ENCODE measurements at regions not wholly inside any gene's neighbourhood (a gene's known extent, or its start where the extent isn't known, plus 50 kb on each side); places are given as distances from the start of the nearest gene placed in this dataset.

GRCh38 chr15:75148280-75148679, 53.4 kb upstream of the C15orf39 start:
- peaks cover 15% of the 10 kb centered on the region; the same call in 2 of the 3 replicates for H3K36me3 Mint-ChIP-seq (ENCODE audit: low read depth)
- H3K4me1 Mint-ChIP-seq: no peaks in the 10 kb centered on the region
- H3K27ac Mint-ChIP-seq: no peak overlapping the region
- Histone ChIP-seq H3K9me2 (ENCODE audit: insufficient read depth) (no peaks in the 10 kb centered on the region), H3K27me3 (ENCODE audit: insufficient read depth) (no peaks in the 10 kb centered on the region), H3K36me3 (ENCODE audit: insufficient read depth) (no peaks in the 10 kb centered on the region; the same call in 1 of the 2 replicates), H3K4me3 (no peak overlapping the region), H3K79me2 (replicated peaks; ENCODE audit: insufficient read depth) (no peaks in the 10 kb centered on the region), H3K4me1 (ENCODE audit: insufficient read depth) (no peaks in the 10 kb centered on the region), H2AFZ (no peak overlapping the region), H4K20me1 (replicated peaks; ENCODE audit: insufficient read depth) (no peaks in the 10 kb centered on the region), H3K4me2 (no peak overlapping the region), H3F3A (replicated peaks; ENCODE audit: low read depth) (no peaks in the 10 kb centered on the region), H3K27ac (ENCODE audit: low read depth) (no peak overlapping the region)
- peaks cover 64% of the 10 kb centered on the region for H3K9me3 Mint-ChIP-seq
- no peak overlapping the region for H3K4me3 Mint-ChIP-seq
- ATAC-seq (no peak), DNase-seq (ENCODE audit: low spot score) (no peak)
- peaks cover 3% of the 10 kb centered on the region for H3K27me3 Mint-ChIP-seq (ENCODE audit: insufficient read depth, low read depth, poor library complexity)
- TF ChIP-seq ZNF331 (CRISPR knock-in tag; IDR thresholded peaks at IDR 0.05; ENCODE audit: low read depth): no peak
- no peak for TF ChIP-seq JUNB (IDR thresholded peaks at IDR 0.05; ENCODE audit: unreplicated experiment)
- no peak for TF ChIP-seq EZH2 (IDR thresholded peaks at IDR 0.05; ENCODE audit: low read depth, unreplicated experiment)
- no peak for TF ChIP-seq ZNF114 (CRISPR knock-in tag; IDR thresholded peaks at IDR 0.05)
- TF ChIP-seq REST (IDR thresholded peaks at IDR 0.05; ENCODE audit: unreplicated experiment): no peak
- TF ChIP-seq, protein P1, sequence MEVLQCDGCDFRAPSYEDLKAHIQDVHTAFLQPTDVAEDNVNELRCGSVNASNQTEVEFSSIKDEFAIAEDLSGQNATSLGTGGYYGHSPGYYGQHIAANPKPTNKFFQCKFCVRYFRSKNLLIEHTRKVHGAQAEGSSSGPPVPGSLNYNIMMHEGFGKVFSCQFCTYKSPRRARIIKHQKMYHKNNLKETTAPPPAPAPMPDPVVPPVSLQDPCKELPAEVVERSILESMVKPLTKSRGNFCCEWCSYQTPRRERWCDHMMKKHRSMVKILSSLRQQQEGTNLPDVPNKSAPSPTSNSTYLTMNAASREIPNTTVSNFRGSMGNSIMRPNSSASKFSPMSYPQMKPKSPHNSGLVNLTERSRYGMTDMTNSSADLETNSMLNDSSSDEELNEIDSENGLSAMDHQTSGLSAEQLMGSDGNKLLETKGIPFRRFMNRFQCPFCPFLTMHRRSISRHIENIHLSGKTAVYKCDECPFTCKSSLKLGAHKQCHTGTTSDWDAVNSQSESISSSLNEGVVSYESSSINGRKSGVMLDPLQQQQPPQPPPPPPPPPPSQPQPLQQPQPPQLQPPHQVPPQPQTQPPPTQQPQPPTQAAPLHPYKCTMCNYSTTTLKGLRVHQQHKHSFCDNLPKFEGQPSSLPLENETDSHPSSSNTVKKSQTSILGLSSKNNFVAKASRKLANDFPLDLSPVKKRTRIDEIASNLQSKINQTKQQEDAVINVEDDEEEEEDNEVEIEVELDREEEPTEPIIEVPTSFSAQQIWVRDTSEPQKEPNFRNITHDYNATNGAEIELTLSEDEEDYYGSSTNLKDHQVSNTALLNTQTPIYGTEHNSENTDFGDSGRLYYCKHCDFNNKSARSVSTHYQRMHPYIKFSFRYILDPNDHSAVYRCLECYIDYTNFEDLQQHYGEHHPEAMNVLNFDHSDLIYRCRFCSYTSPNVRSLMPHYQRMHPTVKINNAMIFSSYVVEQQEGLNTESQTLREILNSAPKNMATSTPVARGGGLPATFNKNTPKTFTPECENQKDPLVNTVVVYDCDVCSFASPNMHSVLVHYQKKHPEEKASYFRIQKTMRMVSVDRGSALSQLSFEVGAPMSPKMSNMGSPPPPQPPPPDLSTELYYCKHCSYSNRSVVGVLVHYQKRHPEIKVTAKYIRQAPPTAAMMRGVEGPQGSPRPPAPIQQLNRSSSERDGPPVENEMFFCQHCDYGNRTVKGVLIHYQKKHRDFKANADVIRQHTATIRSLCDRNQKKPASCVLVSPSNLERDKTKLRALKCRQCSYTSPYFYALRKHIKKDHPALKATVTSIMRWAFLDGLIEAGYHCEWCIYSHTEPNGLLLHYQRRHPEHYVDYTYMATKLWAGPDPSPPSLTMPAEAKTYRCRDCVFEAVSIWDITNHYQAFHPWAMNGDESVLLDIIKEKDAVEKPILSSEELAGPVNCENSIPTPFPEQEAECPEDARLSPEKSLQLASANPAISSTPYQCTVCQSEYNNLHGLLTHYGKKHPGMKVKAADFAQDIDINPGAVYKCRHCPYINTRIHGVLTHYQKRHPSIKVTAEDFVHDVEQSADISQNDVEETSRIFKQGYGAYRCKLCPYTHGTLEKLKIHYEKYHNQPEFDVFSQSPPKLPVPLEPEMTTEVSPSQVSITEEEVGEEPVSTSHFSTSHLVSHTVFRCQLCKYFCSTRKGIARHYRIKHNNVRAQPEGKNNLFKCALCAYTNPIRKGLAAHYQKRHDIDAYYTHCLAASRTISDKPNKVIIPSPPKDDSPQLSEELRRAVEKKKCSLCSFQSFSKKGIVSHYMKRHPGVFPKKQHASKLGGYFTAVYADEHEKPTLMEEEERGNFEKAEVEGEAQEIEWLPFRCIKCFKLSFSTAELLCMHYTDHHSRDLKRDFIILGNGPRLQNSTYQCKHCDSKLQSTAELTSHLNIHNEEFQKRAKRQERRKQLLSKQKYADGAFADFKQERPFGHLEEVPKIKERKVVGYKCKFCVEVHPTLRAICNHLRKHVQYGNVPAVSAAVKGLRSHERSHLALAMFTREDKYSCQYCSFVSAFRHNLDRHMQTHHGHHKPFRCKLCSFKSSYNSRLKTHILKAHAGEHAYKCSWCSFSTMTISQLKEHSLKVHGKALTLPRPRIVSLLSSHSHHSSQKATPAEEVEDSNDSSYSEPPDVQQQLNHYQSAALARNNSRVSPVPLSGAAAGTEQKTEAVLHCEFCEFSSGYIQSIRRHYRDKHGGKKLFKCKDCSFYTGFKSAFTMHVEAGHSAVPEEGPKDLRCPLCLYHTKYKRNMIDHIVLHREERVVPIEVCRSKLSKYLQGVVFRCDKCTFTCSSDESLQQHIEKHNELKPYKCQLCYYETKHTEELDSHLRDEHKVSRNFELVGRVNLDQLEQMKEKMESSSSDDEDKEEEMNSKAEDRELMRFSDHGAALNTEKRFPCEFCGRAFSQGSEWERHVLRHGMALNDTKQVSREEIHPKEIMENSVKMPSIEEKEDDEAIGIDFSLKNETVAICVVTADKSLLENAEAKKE (CRISPR knock-in tag; IDR thresholded peaks at IDR 0.05): no peak
- no peak for TF ChIP-seq CREB1 (CRISPR knock-in tag; IDR thresholded peaks at IDR 0.05; ENCODE audit: low read depth)
- TF ChIP-seq POLR2AphosphoS5 (IDR thresholded peaks at IDR 0.05; ENCODE audit: low read depth): no peak
- no peak for TF ChIP-seq NANOG (IDR thresholded peaks at IDR 0.05; ENCODE audit: borderline replicate concordance)
- TF ChIP-seq STAT1 (IDR thresholded peaks at IDR 0.05; ENCODE audit: unreplicated experiment): no peak
- TF ChIP-seq, protein P2, sequence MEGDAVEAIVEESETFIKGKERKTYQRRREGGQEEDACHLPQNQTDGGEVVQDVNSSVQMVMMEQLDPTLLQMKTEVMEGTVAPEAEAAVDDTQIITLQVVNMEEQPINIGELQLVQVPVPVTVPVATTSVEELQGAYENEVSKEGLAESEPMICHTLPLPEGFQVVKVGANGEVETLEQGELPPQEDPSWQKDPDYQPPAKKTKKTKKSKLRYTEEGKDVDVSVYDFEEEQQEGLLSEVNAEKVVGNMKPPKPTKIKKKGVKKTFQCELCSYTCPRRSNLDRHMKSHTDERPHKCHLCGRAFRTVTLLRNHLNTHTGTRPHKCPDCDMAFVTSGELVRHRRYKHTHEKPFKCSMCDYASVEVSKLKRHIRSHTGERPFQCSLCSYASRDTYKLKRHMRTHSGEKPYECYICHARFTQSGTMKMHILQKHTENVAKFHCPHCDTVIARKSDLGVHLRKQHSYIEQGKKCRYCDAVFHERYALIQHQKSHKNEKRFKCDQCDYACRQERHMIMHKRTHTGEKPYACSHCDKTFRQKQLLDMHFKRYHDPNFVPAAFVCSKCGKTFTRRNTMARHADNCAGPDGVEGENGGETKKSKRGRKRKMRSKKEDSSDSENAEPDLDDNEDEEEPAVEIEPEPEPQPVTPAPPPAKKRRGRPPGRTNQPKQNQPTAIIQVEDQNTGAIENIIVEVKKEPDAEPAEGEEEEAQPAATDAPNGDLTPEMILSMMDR (conservative IDR thresholded peaks at IDR 0.05; ENCODE audit: low read depth in 2 of 2): no peak
- TF ChIP-seq EZH2phosphoT487 (IDR thresholded peaks at IDR 0.05; ENCODE audit: unreplicated experiment): no peak
- TF ChIP-seq, protein P3, sequence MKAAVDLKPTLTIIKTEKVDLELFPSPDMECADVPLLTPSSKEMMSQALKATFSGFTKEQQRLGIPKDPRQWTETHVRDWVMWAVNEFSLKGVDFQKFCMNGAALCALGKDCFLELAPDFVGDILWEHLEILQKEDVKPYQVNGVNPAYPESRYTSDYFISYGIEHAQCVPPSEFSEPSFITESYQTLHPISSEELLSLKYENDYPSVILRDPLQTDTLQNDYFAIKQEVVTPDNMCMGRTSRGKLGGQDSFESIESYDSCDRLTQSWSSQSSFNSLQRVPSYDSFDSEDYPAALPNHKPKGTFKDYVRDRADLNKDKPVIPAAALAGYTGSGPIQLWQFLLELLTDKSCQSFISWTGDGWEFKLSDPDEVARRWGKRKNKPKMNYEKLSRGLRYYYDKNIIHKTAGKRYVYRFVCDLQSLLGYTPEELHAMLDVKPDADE (IDR thresholded peaks at IDR 0.05): no peak
